GM19438 (cell line): ENCODE measurements at regions not wholly inside any gene's neighbourhood (a gene's known extent, or its start where the extent isn't known, plus 50 kb on each side); places are given as distances from the start of the nearest gene placed in this dataset.
"Not testable (repeated sequence)": the region's sequence is repeated elsewhere in the genome, so short reads cannot be mapped to it uniquely, and the experiment has no call there.

Experiments used
- ATAC-seq: cut with Tn5 transposase; IDR thresholded peaks from one replicate; pipeline ENCODE4 v1.9.1; 2021; ENCODE audit warnings: low read depth; ENCODE audit not compliant: unreplicated experiment

DNA sequence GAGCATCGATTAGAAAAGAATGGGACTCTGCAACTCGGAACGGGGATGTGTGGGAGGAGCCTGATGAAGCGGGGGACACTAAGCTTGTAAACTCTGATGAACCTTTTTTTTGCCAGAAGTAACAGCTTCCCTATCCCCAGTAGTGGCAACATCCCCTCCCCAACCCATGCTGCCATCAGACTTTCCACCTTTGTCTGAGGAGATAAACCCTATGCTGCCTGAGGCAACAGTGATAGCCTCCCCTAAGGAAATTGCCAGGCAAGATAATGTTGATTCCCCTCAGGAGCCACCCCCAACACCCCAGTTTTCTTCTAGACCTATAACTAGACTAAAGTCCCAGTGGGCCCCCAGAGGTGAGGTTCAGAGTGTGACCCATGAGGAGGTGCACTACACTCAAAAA lies 173.7 kb downstream of the AKR1D1 start:
- ATAC-seq = no peak

DNA sequence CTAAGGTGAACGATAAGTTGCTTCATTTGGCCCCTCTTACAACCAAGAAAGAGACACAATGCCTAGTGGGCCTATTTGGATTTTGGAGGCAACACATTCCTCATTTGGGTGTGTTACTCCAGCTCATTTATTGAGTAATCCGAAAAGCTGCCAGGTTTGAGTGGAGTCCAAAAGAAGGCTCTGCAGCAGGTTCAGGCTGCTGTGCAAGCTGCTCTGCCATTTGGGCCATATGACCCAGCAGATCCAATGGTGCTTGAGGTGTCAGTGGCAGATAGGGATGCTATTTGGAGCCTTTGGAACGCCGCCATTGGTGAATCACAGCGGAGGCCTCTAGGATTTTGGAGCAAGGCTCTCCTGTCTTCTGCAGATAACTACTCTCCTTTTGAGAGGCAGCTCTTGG lies 176.4 kb downstream of the AKR1D1 start:
- not testable (repeated sequence) for ATAC-seq

DNA sequence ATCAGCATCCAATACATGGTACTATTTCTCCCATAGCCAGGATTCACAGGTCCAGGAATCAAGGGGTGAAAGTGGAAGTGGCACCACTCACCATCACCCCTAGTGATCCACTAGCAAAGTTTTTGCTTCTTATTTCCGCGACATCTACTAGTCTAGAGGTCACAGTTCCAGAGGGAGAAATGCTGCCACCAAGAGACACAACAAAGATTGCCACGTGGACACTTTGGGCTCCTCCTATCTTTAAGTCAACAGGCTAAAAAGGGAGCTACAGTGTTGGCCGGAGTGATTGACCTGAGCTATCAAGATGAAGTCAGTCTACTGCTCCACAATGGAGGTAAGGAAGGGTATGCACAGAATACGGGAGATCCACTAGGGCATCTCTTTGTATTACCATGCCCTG lies 178.2 kb downstream of the AKR1D1 start:
- no peak for ATAC-seq

DNA sequence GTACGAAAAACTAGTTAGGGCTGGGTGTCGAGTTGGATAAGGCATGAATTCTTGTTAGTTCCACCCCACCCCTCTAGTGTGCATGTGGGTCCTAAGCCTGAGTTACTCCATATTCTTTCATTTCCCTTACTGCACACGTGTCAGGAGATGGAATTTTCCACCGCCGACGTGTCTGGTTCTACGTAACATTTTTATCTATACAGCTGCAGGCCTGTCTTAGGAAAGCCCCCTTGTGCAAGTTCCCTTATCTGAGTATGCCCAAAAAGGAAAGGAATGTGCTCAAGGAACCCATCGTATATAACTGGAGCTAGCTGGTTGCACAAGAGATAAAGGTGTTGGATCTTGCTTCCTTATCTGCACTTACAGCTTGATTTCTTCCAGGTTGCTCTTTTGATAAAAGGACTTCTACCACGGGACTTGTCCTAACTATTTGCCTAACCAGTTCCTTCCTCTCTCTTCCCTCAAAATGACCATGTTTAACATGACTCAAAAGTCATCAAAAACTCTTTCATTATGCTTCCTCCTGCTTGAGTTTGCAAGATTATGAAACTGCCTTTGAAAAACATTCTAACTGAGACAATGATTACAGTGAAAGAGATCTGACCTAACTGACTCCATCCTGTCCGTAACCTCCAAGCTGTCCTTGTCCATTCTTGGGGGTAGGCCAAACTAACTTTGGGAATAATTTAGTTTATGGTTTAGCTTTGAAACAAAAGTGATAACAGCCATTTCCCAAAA lies 181.4 kb downstream of the AKR1D1 start:
- no peak for ATAC-seq

DNA sequence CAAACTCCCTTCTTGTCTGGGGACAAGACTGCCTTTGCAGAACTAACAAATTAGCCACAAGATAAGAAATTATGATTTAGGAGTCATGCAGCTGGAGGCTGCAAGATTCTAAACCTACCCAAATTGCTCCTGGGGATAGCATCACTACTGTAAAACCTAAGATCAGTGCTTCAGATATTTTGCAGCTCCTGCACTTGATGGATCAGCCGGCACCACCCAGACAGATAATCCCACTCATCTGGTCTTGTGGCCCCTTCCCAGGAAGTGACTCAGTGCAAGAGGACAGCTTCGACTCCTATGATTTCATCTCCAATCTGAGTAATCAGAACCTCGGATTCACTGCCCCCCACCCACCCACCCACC lies 181.9 kb downstream of the AKR1D1 start:
- ATAC-seq = no peak

DNA sequence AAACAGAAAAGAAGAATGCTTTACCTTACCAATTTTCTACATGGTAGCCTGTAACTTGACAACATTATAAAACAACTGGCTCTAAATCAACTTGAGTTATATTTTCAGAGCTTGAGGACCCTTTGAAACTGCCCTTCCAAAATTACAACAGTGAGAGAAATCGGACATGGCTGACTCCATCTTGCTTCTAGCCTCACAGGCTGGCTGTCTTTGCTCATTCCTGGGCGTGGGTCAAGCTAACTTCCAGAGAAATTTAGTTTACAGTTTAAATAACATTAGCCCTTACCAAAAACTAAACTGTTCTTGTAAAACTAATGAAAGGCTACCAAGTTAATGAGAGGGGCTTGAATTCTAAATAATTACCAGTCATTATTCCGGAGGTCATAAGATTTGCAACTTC lies 183.4 kb downstream of the AKR1D1 start:
- no peak for ATAC-seq

DNA sequence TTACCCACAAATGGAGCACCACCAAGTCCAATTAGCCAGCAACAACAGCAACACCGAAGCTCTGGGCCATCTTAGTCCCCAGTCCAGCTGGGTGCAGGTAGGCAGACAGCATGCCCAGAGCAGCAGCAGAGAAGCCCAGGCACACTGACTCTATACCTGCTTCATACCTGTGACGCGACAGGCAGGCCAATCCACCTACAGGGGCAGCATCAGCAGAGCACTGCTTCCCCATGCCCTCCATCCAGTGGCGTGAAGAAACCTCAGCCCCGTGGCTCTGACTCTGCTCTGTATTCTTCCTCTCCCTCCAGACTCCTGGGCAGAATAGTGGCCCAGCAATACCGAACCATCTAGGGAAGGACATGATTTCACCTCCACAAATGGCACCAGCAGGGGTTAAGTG lies 191.7 kb downstream of the AKR1D1 start:
- ATAC-seq = no peak

DNA sequence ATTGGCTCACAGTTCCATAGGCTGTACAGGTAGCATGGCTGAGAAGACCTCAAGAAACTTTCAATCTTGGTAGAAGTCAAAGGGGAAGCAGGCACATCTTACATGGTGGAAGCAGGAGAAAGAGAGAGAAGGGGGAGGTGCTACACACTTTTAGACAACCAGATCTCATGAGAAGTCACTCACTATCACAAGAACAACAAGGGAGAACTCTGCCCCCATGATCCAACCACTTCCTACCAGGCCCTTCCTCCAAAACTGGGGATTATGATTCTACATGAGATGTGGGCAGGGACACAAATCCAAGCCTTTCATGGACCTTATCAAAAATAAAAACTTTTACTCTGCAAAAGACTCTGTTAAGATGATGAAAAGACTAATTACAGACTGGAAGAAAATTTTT lies 183.2 kb upstream of the TRIM24 start:
- ATAC-seq = no peak

DNA sequence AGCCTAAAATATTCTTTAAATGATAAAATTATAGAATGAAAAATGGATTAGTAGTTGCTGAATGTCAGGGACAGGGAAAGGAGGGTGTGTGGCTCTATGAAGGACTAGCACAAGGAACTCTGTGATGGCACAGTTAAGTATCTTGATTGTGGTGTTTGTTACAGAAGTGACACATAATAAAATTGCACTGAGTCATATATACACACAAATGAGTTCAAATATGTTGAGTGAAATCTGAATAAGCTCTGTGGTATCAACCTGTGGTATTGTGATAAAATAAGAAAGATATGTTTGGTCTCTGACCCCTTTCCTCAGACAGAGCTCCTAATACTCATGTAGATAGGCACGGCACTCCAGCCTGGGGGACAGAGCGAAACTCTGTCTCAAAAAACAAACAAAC lies 181.5 kb upstream of the TRIM24 start:
- no peak for ATAC-seq

DNA sequence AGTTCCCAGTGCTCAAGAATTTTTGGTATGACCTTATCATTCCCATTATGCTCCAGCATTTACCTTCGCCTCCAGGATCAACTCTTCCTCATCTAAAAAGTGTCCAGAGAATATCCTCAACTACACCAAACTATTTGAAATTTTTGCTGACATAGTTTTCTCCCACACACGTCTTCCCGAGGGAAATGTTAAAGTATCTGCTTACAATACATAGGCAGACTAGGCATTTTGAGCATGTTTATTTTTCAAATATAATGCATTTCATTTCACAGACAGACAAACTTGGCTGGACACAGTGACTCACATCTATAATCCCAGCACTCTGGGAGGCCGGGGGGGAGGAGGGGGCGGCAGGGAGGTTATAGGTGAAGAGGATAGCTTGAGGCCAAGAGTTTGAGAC lies 177.1 kb upstream of the TRIM24 start:
- ATAC-seq = no peak

DNA sequence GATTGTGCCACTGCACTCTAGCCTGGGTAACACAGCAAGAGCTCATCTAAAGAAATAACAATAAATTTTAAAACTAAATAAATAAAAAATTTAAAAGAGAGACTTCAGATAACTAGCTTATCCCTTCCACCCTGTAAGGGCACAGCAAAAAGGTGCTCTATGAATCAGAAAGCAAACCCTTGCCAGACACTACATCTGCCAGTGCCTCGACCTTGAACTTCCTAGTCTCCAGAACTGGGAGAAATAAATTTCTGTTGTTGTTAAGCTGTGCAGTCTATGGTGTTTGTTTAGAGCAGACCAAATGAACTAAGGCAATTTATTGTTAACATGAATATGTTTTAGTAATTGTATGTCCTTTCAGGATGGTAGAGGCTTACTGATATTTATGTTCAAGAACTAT lies 174.9 kb upstream of the TRIM24 start:
- ATAC-seq = no peak

DNA sequence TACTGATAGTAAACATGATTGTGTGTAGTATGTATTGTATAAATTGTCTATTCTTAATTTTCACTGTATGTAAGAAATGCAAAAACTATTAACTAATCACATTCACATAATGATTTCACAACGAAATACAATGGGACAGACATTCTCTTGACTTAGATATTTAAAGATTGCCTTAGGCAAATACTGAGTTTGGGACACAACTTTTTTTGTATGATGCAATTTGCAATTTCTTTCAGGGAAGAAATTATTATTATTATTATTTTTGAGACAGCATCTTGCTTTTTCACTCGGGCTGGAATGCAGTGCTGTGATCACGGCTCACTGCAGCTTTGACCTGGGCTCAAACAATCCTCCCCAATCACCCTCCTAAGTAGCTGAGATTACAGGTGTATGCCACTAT lies 173.2 kb upstream of the TRIM24 start:
- no peak for ATAC-seq

DNA sequence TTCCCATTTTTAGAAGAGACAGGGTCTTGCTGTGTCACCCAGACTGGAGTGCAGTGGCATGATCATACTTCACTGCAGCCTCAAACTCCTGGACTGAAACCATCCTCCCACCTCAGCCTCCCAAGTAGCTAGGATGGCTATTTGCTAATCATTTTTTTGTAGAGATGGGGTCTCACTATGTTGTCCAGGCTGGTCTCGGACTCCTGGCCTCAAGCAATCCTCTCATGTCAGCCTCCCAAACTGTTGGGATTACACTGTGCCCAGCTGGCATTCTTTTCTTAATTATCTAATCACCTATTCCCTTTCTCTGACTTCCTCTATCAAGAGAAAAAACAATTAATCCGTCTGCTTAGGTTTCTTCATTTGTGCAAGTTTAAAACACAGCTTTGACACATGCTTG lies 172.5 kb upstream of the TRIM24 start:
- no peak for ATAC-seq

DNA sequence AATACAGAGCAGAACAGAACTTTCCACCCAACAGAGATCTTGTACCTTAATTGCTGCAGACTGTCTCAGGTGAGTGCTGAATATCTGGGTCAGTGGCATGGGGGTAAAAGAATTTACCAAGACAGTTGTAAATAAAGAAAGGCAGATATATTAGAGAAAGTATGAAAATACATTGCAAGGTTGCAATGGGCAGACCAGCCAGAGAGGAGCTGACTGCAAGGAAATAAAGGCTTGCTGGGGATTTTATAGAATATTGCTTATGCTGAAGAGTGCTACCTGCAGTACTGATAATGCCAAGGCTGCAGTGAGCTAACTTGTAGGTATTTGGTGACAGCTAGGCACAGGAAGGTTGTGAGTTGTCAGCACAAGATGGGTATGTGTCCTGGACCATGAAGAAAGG lies 171.0 kb upstream of the TRIM24 start:
- ATAC-seq = no peak

DNA sequence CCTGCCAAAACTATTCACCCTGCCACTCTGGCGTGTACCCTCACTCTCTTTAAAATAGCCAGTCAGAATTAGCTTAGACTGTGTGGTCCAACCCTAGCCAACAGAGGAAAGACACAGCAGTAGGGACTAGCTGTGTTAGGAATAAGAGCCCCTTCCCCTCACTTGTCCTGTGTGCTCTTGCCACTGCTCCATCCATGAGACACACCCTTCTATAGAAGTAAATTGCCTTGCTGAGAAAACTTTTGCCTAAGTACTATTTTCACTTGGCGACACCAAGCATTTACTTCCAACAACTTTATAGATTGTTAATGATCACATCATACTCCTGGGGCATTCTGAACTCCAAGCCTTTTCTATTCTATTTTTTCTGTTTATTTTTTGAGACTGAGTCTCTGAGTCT lies 170.2 kb upstream of the TRIM24 start:
- ATAC-seq = no peak

DNA sequence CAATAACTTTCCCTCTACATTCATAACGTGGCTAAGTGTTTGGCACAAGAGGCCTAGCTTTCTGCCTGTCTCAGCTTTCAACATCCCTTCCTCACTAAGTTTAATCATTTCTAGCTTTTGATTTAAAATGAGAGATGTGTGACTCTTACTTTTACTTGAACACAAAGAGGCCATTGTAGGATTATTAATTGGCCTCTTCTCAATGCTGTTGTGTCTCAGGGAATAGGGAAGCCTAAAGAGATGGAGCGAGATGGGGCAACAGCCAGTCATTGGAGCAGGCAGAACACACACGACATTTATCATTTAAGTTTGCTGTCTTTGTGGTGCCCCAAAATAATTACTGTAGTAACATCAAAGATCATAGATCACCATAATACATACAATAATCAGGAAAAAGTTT lies 167.1 kb upstream of the TRIM24 start:
- ATAC-seq = no peak

DNA sequence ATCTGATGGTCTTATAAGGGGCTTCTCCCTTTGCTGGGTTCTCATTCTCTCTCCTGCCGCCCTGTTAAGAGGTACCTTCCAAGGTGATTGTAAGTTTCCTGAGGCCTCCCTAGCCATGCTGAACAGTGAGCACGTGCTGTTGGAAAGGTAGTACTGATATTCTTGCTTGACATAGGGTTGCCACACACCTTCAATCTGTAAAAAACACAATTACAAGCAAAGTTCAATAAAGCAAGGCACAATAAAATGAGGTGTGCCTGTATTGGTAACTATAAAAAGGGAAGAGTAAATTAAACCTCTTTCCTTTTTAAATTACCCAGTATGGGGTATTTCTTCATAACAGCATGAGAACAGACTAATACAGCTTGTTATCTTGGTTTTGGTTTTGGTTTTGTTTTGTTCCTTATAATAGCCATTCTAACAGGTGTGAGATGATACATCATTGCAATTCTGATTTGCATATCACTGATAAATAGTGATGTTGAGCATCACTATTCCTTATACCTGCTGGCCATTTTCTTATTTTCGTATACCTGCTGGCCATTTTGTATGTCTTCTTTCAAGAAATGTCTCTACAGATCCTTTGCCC lies 164.9 kb upstream of the TRIM24 start:
- peak; percentile 55 for ATAC-seq

DNA sequence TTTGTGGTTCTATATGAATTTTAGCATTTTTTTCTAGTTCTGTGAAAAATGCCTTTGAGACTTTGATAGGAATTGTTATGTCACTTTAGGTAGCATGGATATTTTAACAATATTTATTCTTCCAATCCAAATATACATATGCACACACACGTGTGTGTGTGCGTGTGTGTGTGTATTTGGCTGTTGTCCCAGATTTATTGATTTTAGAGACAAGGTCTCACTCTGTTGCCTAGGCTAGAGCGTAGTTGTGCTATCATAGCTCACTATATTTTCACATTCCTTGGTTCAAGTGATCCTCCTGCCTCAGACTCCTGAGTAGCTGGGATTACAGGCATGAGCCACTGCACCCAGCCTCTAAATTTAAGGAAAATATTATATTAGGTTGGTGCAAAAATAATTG lies 162.5 kb upstream of the TRIM24 start:
- ATAC-seq = no peak

DNA sequence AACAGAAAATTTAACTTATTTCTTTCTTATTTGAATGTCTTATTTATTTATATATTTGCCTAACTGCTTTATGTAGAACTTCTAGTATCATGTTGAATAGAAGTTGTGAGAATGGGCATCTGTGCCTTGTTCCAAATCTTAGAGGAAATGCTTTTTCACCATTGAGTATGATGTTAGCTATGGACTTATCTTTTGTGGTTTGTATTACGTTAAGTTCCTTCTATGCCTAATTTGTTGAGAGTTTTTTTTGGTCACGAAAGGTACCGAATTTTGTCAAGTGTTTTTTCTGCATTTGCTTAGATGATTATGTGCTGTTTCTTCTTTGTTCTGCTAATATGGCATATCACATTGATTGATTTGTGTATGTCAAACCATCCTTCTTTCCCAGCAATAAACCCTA lies 161.0 kb upstream of the TRIM24 start:
- no peak for ATAC-seq

DNA sequence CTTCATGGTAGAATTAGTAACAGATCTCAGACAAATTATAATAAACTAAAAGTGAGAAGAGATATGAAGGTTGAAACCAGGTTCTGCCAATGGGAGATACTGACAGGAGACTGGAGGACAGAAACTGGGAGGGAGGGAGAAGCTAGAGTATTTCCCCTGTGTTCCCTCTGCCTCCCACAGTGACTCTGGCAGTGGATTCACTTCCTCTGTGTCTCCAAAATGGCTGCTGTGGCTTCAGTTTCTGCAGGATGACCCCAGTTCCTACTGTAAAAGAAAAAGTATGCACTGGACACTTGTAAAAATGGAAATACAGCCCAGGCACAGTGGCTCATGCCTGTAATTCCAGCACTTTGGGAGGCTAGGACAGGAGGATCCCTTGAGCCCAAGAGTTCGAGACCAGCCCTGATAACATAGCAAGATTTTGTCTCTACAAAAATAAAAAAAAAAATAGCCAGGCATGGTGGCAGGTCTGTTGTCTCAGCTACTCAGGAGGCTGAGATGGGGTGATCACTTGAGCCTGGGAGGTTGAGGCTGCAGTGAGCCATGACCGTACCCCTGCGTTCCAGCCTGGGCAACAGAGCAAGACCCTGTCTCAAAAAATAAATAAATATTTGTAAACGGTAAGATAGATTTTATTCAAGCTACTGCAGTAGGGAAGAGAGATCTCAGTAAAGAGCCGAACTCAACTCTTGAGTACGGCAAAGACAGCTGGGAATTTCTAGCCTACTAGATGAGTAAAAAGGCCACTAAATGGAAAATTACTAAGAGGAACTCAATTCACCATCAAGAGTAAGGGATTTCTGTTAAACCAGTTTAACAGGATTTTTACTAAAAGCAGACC lies 156.6 kb upstream of the TRIM24 start:
- no peak for ATAC-seq

DNA sequence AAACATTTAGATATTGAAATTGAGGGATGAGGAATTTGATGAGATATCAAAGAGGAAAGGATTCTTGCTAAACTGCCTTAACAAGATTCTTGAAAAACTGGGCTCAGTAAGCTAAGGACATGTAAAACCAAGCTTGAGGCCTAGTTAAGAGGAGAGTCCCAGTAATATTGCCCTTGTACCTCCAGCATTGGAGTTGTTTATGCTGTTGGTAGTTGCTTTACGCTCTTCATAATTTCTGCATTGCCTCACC lies 156.1 kb upstream of the TRIM24 start:
- no peak for ATAC-seq

DNA sequence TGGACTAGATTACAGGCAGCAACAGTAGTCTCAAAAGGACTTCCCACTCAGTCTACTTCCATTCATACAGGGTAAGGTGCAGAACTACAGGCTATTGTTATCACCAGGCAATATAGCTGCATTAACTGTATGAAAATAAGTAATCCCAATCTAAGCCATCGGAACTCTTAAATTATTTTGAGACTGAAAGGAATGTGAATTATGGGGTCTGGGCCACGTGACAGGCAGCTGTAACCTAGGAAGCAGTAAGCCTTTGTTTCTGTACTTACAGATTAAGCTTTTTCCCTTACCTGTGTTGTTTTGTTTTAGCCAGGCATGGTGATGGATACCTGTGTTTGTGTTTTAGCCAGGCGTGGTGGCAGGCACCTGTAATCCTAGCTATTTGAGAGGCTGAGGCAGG lies 152.4 kb upstream of the TRIM24 start:
- ATAC-seq = no peak
